ENCODE measurements at regions not wholly inside any gene's neighbourhood (a gene's known extent, or its start where the extent isn't known, plus 50 kb on each side); places are given as distances from the start of the nearest gene placed in this dataset.

DNA sequence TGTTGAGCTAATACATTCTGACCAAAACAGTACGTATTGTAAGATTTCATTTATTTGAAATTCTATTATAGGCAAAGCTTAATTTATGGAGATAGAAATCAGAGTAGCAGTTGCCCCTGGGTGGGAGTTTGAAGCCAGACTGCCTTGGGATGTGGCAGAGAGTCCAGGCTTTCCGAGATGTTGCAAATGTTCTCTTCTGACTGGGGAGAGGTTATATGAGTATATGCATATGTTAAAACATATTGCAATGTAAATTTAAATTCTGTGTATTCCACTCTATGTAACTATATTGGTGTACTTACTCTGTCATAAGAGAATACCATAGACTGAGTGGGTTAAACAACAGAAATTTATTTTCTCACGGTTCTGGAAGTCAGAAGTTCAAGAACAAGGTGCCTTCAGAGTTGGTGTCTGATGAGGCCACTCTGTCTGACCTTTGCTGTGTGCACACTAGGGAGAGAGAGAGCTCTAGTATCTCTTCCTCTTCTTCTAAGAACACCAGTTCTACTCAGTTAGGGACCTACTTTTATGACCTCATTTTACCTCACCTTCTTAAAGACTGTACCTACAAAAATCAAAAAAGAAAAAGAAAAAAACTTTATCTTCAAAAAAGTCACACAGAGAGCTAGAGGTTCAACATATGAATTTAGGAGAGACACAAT, 299.3 kb upstream of the HS3ST1 start:
- DNase-seq = no peak

DNA sequence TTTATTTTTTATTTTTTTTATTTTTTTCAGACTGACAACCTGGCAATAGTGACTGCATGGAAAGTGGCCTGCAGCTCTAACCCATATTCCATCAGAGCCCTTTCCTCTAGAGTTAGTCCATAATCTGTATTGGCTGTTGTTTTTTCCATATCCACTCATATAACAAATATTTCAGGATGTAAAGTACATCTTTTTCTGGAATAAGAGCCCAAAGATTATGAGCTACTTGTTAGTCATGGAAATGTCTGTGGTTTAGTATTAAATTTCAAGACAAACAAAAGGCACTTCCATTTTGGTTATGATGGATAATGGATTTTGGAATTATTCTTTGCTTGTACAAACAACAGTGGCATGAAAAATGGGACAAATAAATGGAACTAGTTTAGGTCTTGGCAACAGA, 296.0 kb upstream of the HS3ST1 start:
- DNase-seq = no peak

DNA sequence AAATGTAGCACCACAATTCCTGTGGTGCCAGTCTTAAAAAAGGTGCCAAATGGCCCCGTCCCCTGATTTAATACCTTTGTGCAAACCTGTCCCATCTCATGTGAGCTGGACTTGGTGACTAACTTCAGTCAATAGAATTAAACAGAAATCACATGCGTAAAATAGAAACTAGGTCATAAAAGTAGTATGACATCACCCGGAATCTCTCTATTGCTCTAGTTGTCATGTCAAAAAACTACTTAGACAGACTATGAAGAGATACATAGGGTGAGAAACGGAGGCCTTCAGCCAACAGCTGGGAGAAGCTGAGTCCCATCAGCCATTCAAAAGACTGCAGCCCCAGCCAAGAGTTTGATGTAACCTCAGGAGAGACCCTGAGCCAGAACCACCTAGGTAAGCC, 293.5 kb upstream of the HS3ST1 start:
- DNase-seq = no peak

DNA sequence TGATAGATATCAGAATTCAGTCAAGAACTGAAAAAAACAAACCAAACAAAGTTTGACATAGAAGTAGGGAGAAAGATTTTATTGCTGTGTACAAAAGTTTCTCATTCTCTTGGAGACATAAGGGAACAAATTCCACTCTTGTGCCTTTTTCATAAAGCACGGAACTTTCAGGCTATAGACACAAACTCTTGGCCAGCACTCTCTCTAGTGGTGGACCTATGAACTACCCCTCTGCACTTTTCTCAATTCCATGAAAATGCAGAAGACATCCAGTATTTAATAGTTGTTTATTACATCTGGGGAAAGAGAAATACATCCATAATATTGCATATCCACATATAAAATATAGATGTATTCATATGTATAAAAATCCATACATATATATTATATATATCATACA, 291.6 kb upstream of the HS3ST1 start:
- DNase-seq = no peak

DNA sequence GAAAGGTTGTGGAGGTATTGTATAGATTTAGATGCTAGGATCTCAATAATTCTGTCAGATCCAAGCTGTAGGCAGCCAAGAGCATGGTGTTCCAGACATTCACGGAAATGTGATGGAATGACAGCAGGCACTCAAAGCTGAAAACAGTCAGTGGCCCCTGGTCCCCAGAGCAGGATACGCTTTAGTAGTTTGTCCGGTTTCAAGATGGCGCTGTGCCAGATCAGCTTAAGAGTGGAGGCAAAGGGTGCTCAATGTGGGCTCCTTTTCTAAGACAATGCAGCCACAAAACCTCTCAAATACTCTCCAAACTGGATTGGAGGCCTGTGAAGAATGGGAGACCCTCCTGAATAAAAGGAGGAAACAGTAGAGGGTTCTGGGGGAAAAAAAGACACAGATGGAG, 291.2 kb upstream of the HS3ST1 start:
- DNase-seq = no peak

DNA sequence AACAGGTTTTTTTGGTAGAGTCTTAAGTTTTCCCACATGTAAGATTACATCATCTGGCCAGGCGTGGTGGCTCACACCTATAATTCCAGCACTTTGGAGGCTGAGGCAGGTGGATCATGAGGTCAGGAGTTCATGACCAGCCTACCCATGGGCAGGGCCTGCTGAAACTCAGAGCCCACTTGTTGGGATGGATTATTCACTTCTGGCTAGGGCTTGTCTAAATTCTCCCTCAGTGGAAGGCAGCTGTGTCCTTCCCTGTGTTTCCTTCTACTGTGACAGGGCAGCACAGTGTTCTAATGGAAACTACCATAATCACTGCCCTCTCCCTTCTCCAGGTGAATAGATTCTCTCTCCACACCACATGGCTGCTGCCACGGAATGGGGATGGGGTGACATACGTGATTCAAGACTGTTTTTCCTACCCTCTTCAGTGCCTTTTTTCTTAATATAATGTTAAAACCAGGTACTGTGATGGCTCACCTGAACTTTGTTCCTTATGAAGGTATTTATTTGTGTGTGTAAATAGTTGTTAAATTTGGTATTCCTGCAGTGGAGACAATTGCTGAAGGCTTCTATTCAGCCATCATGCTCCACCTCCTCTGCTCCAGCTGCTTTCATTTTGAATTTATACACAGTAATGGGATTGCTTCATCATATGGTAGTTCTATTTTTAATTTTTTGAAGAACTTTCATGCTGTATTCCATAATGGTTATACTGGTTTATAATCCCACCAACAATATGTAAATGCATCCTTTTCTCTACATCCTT, 287.2 kb upstream of the HS3ST1 start:
- no peak for DNase-seq

DNA sequence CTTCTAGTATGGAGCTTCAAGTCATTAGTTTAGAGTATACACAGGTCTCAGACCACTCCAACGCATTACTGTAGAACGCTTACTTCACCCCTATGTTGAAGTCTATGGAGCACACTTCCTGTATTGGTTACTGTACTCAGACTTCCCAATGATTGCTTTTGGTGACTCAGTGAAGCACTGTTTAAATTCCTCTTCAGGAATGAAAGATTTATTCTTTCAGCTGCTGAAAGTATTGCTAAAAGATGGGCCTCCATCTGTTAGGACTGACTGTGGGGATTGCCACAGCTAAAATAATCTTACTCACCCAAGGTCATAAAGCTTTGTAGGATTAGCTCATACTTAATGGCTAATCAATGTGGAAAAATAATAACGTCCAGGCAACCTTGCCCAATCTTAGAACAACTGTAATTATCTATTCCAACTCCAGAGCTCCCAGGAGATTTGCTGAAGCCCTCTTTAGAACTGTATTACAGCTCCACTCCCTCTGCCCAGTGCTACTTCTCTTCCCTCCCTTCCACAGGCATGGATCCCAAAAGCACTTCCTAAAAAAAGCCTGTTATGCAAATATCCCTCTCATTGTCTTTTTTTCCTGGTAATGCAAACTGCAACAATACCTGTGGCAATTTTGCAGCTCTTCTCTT, 281.9 kb upstream of the HS3ST1 start:
- DNase-seq = no peak

DNA sequence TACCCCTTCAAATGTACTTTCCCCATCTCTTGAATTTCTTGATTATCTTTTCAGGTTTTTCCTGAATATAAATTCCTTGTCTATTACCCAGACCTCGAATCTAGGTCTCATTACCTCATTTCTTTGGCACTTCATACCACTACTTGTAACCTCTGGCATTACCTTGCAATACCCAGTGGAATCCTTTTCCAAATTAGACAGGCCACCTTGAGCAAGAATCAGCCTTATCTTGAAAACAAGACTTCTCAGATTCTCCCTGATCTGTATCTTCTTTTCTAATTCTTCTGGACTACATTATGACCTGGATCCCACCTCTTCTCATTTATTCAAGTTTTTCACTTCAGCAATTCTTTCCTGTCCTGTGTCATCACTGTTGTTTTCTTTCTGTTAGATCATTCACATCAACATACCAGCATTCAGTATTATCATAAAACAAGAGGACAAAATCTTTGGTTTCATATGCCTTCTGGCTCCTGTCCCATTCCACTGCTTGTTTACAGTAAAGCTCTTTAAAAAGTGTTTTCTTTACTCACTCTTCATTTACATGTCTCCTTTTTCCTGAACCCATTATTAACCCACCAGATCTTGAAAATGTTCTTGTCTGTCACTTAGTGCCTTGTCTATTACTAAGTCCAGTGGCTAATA, 275.6 kb upstream of the HS3ST1 start:
- no peak for DNase-seq

DNA sequence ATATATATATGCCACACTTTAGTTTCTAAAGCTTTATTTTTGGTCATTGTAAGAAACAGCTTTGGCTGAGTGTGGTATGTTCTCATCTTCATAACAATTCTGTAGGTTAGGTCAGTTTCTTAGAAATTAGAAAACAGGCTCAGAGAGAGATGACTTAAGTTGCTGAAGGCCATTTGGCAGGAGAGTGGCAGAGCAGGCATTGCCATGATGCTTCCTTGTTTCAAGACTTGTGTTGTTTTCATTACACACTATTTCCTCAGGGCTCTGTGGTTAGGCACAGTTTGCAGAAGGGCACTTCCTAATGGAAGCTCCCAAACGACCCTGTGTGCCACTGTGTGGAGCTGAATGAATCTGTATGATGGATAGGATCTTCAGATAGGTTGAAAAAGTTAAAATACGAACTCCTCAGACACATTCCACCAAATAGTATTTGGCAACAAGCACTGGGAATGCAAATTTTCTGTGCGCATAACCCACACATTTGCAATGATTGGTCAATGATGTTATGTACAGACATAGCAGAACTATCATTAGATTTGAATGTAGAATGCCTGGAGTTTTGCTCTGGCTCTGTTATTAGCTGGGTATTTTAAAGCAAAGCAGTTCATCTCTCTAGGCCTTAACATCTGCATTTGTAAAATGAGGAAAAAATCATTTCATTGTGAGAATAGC, 274.3 kb upstream of the HS3ST1 start:
- no peak for DNase-seq

DNA sequence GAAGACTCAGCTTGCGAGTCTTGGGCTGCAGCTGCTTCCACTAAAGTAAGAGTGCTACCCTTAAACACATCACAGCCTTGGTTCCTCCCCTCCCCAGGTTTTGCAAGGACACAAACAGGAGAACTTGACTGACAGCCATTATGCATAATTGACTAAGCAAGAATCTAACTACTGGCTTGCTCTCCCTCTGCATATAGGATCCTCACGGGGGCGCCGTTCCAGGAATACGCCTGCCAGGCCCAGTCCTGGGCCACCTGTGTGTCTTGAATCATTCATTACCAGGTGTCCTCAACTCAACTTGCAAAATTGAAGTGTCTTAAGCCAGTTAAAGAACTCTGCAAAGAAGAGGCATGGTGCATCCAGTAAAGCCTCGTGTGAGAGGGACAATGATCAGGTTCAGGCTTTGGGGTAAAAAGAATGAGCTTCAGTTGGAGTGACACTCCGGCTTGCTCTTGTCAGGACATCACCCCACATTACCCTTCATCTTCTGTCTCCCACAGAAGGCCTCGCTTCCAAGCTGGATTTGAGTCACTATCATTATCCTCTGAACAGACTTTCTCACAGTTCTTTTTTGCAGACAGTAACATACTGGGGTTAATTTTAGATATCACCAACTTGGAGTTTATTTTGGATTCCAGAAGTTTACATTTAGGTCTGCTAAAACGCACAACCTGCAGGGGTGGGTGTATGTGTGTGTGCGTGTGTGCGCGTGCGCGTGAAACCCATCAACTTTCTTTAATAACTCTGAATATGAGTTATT, 273.5 kb upstream of the HS3ST1 start:
- DNase-seq = no peak

DNA sequence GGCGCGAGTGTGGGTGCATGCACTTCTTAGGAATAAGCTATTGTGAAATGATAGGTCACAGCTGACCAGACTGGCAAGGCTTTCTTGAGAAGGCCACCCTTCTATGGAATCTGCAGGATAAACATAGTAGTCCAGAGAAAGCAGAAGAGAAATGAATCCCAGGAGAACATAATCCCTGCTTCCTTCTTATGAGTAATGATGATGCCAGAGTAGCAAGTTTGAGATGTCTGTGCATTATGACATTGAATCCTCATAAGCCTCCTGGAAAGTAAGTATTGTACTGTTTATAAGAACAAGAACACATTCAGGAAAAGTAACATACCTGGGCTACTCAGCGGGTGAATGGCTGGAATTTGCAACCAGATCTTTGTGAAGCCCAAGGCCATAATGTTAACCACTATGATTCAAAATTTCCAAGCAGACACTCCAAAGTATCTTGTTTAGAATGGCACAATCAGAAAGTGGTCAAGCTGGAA, 272.1 kb upstream of the HS3ST1 start:
- DNase-seq = no peak

DNA sequence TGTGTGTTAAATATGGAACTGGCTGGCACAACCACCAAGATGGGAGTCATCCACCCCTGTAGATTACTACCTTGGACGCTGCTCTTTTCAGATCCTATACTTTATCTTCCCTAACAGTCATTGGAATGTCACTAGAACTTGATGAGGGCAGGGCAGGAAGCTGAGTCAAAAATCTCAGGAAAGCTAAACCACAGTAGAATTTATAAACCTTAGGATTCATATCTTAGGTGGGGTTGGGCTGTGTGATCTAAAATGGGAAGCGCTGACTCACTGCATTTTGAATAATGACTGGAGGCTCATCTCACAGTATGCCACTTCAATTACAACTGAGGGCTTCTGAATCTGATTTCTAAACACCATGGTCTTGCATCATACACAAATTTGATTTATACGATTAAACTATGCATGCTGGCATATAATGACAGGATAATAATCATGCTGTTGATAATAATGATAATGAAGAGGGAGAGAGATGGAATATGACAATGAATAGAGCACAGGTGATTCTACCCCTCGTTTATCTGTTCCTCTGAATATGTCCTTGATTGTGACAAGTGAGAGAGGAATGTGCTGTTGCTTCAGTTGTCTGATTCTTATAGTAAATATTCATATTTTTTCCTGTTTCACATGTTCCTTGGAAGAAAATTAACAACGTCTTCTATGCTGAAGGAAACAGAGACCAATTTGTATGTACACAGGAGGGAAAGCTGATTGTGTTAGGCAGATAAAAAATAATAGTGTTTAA, 270.3 kb upstream of the HS3ST1 start:
- no peak for DNase-seq

DNA sequence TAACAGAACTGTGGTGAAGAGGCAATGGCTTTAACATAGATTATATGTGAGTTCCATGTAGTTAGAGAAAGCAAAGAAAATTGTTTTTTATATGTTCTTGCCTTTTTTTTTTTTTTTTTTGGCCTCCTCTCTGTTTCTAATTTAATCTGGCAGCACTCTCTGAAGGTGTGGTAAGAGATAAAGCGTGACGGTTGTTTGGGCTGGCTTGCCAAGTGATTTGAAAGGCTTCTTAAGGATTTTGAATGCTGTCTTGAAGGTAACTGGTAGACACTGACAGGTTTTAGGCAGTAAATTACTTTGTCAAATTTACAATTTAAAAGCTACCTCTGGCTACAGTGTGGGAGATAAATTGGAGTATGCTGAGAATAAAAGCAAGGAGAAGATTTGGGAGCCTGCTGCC, 269.3 kb upstream of the HS3ST1 start:
- no peak for DNase-seq

DNA sequence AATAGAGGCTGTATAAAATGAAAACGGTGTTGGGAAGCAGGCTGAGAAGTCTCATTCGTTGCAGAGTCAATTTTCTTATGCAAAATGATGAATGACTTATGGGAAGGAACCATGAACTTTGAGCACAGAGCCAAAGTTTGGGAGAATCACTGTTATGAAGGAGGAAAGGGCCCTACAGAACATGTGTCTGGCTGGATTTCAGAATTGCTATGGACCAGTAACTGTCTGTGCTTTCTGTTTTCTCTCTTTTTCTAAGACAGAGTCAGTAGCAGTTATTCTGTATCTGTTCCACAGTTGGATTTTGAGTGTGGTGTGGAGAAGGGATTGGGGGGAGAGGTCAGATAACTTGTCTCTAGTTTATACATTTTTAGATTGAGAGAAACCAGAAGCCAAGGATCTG, 265.0 kb upstream of the HS3ST1 start:
- DNase-seq = no peak

DNA sequence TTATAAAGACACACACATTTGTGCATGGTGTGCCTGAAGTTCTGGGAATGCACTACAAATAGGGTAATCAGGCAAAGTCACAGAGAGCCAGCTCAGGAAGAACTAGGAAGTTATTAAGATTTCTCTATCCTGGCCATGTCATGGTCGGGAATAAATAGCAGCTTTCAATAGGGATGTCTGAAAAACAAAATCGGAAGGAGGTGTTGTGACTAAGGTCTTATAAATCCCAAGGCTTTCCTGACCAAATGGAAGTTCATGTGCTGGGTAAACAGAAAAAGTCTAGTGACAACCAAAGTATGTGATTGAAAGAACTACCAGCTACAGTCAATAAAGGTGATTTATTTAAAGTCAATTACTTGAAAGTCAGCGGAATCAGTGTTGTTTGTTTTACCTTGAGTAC, 262.5 kb upstream of the HS3ST1 start:
- no peak for DNase-seq

DNA sequence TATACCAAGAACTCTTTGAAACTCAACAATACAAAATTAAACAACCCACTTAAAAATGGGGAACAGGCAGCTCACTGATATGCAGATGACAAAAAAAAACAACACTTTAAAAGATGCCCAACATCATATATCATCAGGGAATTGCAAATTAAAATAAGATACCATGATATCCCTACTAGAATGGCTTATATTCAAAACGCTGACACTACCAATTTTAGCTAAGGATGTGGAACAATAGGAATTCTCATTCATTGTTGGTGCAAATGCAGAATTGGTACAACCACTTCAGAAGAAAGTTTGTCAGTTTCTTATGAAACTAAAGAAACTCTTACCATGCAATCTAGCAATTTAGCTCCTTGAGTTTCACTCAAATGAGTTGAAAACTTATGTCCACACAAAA, 259.0 kb upstream of the HS3ST1 start:
- no peak for DNase-seq

DNA sequence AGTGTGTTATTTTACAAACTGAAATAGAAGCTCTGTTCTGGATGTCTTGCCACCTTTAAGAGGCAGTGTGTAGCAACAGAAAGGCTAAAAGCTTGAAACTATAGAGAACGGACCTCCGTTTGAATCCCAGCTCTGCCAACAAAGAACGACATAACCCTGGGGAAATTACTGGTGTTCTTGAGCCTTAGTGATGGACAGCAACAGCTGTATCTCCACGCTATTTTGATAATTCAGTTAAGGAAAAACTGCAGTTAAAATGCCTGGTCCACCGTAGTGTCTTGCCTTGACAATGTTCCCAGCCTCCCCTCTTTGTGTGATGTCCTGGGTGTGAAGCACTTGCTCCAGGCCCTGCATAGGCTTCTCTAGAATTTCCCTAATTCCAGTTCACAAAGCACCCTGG, 256.8 kb upstream of the HS3ST1 start:
- no peak for DNase-seq

DNA sequence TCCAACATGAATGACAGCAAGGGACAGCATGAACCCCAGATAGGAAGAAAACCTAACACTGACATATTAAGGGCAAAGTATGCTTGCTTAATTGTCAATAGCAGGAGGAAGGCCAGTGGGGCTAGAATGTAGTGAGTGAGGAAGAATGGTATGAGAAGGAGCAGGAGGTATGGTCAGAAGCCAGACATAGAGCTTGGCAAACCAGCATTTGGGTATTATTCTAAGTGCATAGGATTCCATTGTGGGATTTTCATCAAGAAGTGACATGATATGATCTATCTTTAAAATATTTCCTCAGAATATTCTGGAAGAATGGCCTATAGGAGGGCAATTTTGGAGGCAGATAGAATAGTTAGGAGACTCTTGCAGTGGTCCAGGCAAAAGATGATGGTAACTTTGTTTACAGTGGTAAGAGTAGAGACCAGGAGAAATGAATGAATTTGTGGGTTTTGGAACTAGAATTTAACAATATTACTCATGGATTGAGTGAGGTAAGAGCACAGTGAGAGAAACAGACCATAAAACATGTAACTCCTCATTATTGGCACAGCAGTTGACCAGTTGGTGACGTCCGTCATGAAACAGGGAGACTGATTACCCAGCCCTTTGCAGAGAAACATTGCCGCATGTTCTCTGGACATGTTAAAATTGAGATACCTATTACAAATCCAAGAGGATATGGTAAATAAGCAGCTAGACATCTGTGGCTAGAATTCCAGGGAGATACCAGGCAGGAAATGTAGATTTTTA, 246.5 kb upstream of the HS3ST1 start:
- no peak for DNase-seq

DNA sequence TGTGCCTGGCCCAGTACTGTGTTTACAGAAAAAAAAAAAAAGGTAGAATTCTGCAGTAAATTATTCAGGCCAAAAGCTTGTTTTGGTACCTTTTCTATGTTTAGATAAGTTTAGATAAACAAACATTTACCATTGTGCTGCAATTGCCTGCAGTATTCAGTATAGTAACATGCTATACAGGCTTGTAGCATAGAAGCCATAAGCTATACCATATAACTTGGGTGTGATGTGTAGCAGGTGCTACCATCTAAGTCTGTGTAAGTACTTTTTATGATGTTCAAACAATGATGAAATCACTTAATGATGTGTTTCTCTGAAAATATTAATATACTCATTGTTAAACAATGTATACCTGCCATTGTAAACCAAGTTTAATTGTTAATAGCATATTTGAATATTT, 241.6 kb upstream of the HS3ST1 start:
- no peak for DNase-seq

DNA sequence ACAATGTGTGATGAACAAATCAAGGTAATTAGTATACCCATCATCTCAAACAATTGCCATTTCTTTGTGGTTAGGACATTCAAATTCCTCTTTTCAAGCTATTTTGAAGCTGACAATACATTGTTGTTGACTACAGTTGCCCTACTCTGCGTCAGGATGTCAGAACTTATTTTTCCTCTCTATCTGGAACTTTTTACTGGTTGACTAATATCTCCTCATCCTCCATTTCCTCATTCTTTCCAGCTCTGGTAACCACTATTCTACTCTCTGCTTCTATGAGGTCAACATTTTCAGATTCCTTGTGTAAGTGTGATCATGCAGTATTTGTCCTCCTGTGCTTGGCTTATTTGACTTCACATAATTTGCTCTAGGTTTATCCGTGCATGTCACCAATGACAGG, 240.5 kb upstream of the HS3ST1 start:
- no peak for DNase-seq

DNA sequence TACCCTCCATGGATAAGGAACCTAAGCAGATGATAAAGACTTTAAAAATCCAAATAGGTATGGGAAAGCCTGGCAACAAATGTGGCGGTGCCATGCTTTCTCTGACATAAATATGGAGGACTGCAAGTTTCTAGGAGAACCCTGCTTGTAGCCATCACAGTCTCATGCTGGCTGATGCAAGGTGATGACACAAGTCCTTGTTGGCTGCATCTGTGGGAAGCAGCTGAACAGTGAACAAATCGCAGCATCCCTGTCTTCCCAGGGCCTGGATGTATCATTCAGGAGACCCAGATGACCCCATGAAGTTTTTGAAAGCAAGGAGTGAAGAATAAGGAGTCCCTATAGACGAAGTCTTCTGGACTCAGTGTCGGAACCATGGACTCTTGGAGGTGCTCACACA, 234.4 kb upstream of the HS3ST1 start:
- DNase-seq = no peak
